Ishikawa (cell line): ENCODE measurements at regions not wholly inside any gene's neighbourhood (a gene's known extent, or its start where the extent isn't known, plus 50 kb on each side); places are given as distances from the start of the nearest gene placed in this dataset.

Experiments
- EGR1 ChIP-seq: IDR thresholded peaks from 2 replicates; pipeline ENCODE4 v1.6.1; 2012
- EP300 ChIP-seq: IDR thresholded peaks from 2 replicates; pipeline ENCODE4 v1.6.1; 2012; ENCODE audit warnings: borderline replicate concordance
- TCF12 ChIP-seq: IDR thresholded peaks from 2 replicates; pipeline ENCODE4 v1.6.1; 2012; ENCODE audit warnings: low read depth

DNA sequence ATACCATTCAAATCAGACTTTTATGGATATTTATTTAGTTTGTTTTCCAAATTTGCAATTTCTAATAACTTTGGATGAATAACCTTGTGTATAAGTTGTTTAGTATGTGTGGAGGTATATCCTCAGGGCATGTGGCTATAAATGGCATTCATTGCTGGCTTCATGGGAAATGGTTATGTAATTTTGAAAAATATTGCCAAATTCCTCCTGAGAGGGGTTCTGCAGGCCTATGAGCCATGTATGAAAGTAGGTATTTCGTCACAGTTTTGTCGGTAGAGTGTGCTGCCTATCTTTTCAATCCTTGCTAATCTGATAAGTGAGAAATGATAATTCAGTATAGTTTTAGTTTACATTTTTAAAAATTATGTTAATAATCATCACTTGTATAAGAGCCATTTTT is 256.4 kb upstream of the ZNF385D start:
- TF ChIP-seq EGR1 (no peak), TCF12 (no peak), EP300 (no peak)
